Omental fat pad (tissue), 3 donors: ENCODE measurements at regions not wholly inside any gene's neighbourhood (a gene's known extent, or its start where the extent isn't known, plus 50 kb on each side); places are given as distances from the start of the nearest gene placed in this dataset.

Experiments used
- ATAC-seq: fragments of 150-250 bp; one replicate; pipeline ENCODE4 v1.9.1; 2016; ENCODE audit warnings: mild to moderate bottlenecking, moderate library complexity; ENCODE audit not compliant: low FRiP score
- DNase-seq: peaks from one replicate; pipeline ENCODE4 v3.0.0-alpha.2; 2019; ENCODE audit warnings: low spot score
- CTCF ChIP-seq, 3 donors: fragments of 450-650 bp; IDR thresholded peaks; one replicate each; pipeline ENCODE4 v1.5.1; 2016 to 2017; ENCODE audit warnings: antibody characterized with exemption in 3 of 3, mild to moderate bottlenecking in 3 of 3, moderate library complexity in 2 of 3

GRCh38 chr12:127334912-127335644 lies 931.9 kb upstream of the TMEM132C start:
- DNase-seq, result no peak
- TF ChIP-seq CTCF (IDR thresholded peaks at IDR 0.05), result no peak
- no peak for ATAC-seq

GRCh38 chr12:127336416-127336815 lies 930.6 kb upstream of the TMEM132C start:
- ATAC-seq, result no peak
- TF ChIP-seq CTCF (IDR thresholded peaks at IDR 0.05), result no peak
- no peak for DNase-seq

GRCh38 chr12:127339065-127339464 lies 927.9 kb upstream of the TMEM132C start:
- DNase-seq (no peak), ATAC-seq (no peak)
- no peak for TF ChIP-seq CTCF (IDR thresholded peaks at IDR 0.05)

- DNase-seq, result no peak
- no peak for ATAC-seq
- no peak for TF ChIP-seq CTCF (IDR thresholded peaks at IDR 0.05)
These were observed 926.6 kb upstream of the TMEM132C start for GRCh38 chr12:127340381-127340780.

GRCh38 chr12:127342861-127343260 lies 924.1 kb upstream of the TMEM132C start:
- no peak for TF ChIP-seq CTCF (IDR thresholded peaks at IDR 0.05)
- ATAC-seq (no peak), DNase-seq (no peak)

- no peak for DNase-seq
- no peak for TF ChIP-seq CTCF (IDR thresholded peaks at IDR 0.05)
- ATAC-seq, result no peak
These were observed 923.0 kb upstream of the TMEM132C start for GRCh38 chr12:127343940-127344339.

GRCh38 chr12:127351481-127352010 lies 915.4 kb upstream of the TMEM132C start:
- ATAC-seq (no peak), DNase-seq (no peak)
- TF ChIP-seq CTCF (IDR thresholded peaks at IDR 0.05), result no peak
